Uterus (tissue), 3 donors: ENCODE measurements at regions not wholly inside any gene's neighbourhood (a gene's known extent, or its start where the extent isn't known, plus 50 kb on each side); places are given as distances from the start of the nearest gene placed in this dataset.

Experiments used
- DNase-seq, 2 donors: peaks; one replicate each; pipeline ENCODE4 v3.0.0-alpha.2; 2019 to 2020
- H3K27ac ChIP-seq, 2 donors: fragments of 200-600 bp; sonication (generic); 1 replicate in 1 of 2; 2 replicates in 1 of 2; pipeline ENCODE4 v1.5.1; 2016 to 2018
- H3K27me3 ChIP-seq, 2 donors: fragments of 200-600 bp; sonication (generic); one replicate each; pipeline ENCODE4 v1.5.1; 2018 to 2019; ENCODE audit warnings: control low read depth in 1 of 2
- H3K36me3 ChIP-seq, 2 donors: fragments of 200-600 bp; sonication (generic); one replicate each; pipeline ENCODE4 v1.5.1; 2019; ENCODE audit warnings: control low read depth in 1 of 2
- H3K4me1 ChIP-seq, 2 donors: fragments of 200-600 bp; sonication (generic); one replicate each; pipeline ENCODE4 v1.5.1; 2018 to 2019; ENCODE audit warnings: control low read depth in 1 of 2
- H3K4me3 ChIP-seq, 2 donors: fragments of 200-600 bp; sonication (generic); 1 replicate in 1 of 2; 2 replicates in 1 of 2; pipeline ENCODE4 v1.5.1; 2018 to 2019; ENCODE audit warnings: mild to moderate bottlenecking in 1 of 2
- H3K9me3 ChIP-seq, 2 donors: fragments of 200-600 bp; sonication (generic); one replicate each; pipeline ENCODE4 v1.5.1; 2019; ENCODE audit warnings: control low read depth in 1 of 2
- CTCF ChIP-seq, 4 experiments: fragments of 200-600 bp in 2 of 4; fragments of 450-650 bp in 2 of 4; sonication (generic) in 2 of 4; IDR thresholded peaks; one replicate each; pipeline ENCODE4 v1.5.1; 2016 to 2019; ENCODE audit warnings: antibody characterized with exemption in 4 of 4, mild to moderate bottlenecking in 2 of 4, moderate library complexity in 1 of 4
- POLR2A ChIP-seq, 2 donors: fragments of 450-650 bp; IDR thresholded peaks; one replicate each; pipeline ENCODE4 v1.6.1; 2016; ENCODE audit warnings: antibody characterized with exemption in 2 of 2, mild to moderate bottlenecking in 1 of 2, moderate library complexity in 1 of 2
- intact Hi-C: fragments of 100-400 bp; cut with DNase I; formaldehyde crosslinking; loops from one replicate; pipeline ENCODE4 v1.15.1; 2023; ENCODE audit warnings: low total_unique reads
- donor health status: DM: yes; HTN: yes; CAD: no.

DNA sequence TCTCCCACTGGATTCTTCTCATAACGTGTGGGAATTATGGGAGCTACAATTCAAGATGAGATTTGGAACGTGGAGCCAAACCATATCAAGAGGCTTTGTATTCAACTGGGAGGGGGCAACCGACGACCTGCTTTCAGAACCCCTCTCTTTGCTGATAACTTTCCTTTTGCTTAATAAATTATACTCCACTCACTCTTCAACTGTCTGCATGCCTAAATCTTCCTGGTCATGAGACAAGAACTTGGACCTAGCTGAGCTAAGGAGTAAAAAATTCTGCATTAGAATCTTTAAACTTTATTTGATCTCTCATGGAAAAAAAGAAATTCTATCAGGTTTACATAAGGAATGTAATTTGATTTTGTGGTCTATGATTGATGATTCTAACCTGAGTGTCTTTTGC lies 86.7 kb upstream of the CYYR1 start:
- H3K27me3 ChIP-seq, result no peaks in the 10 kb centered on the region
- no peaks in the 10 kb centered on the region for H3K4me1 ChIP-seq
- H3K9me3 ChIP-seq, result no peaks in the 10 kb centered on the region
- TF ChIP-seq POLR2A (IDR thresholded peaks at IDR 0.05) (no peak), CTCF (IDR thresholded peaks at IDR 0.05) (no peak)
- intact Hi-C loops, result no loop called here
- no peak for DNase-seq
- no peak overlapping the region for H3K27ac ChIP-seq
- H3K36me3 ChIP-seq, result no peaks in the 10 kb centered on the region
- no peak overlapping the region for H3K4me3 ChIP-seq

DNA sequence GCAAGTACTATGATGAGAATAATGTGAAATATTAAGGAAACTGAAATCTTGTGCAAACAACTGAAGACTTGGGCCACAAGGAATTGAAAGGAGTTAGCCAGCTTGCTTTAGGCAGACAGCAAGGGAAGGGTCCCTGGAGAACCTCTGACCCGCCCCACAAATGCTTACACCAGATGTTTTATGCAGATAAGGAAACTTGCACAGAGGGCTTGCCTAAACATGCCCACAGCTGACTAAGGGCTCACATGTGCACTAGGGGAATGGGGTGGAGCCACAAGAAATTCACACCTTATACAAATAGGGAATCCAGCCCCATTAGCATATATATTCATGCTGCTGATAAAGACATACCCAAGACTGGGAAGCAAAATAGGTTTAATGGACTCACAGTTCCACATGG lies 86.1 kb upstream of the CYYR1 start:
- Histone ChIP-seq H3K9me3 (no peaks in the 10 kb centered on the region), H3K4me3 (no peak overlapping the region), H3K27me3 (no peaks in the 10 kb centered on the region), H3K27ac (no peak overlapping the region), H3K4me1 (no peaks in the 10 kb centered on the region), H3K36me3 (no peaks in the 10 kb centered on the region)
- intact Hi-C loops, result no loop called here
- no peak for DNase-seq
- no peak for TF ChIP-seq POLR2A (IDR thresholded peaks at IDR 0.05)
- no peak for TF ChIP-seq CTCF (IDR thresholded peaks at IDR 0.05)

DNA sequence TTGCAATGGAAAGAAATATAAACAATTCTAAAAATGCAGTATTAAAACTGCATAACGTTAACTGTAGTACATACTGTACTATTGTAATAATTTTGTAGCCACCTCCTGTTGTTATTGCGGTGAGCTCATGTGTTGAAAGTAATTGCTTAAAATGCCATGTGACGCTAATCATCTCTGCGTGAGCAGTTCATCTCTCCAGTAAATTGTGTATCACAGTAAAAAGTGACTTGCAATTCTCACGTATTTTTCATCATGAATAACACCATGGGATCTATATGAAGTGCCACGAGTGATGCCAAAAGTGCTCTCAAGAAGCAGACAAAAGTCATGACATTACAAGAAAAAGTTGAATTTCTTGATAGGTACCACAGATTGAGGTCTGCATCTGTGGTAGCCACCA lies 82.4 kb upstream of the CYYR1 start:
- no peak for DNase-seq
- H3K4me1 ChIP-seq, result no peaks in the 10 kb centered on the region
- no peaks in the 10 kb centered on the region for H3K36me3 ChIP-seq
- no peak for TF ChIP-seq CTCF (IDR thresholded peaks at IDR 0.05)
- TF ChIP-seq POLR2A (IDR thresholded peaks at IDR 0.05), result no peak
- no peaks in the 10 kb centered on the region for H3K9me3 ChIP-seq
- no peak overlapping the region for H3K27ac ChIP-seq
- no peaks in the 10 kb centered on the region for H3K27me3 ChIP-seq
- no peak overlapping the region for H3K4me3 ChIP-seq
- intact Hi-C loops, result no loop called here

DNA sequence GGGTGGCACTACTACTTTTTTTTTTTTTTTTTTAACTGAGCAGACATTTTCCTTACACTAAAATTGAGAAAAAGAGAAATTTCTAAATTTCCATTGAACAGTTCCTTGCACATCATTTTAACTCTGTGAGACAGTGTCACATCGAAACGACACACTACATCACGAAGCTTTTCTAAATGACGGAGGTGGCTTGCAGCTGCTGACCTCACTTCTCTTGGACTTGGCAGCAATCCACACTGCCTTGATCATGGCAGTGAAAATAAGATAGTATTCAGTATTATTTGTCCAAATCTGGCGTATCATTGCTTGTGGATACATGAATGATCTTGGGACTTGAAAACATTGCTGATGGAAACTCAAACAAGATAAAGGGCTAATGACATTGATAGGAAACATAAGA lies 80.3 kb upstream of the CYYR1 start:
- intact Hi-C loops, result no loop called here
- Histone ChIP-seq H3K4me1 (no peaks in the 10 kb centered on the region), H3K9me3 (no peaks in the 10 kb centered on the region), H3K4me3 (no peak overlapping the region), H3K27ac (no peak overlapping the region), H3K27me3 (no peaks in the 10 kb centered on the region), H3K36me3 (no peaks in the 10 kb centered on the region)
- TF ChIP-seq CTCF (IDR thresholded peaks at IDR 0.05) (no peak), POLR2A (IDR thresholded peaks at IDR 0.05) (no peak)
- DNase-seq, result no peak

- DNase-seq, result no peak
- intact Hi-C loops, result no loop called here
- TF ChIP-seq POLR2A (IDR thresholded peaks at IDR 0.05) (no peak), CTCF (IDR thresholded peaks at IDR 0.05) (no peak)
- Histone ChIP-seq H3K9me3 (no peaks in the 10 kb centered on the region), H3K36me3 (no peaks in the 10 kb centered on the region), H3K4me1 (no peaks in the 10 kb centered on the region), H3K4me3 (no peak overlapping the region), H3K27ac (no peak overlapping the region), H3K27me3 (no peaks in the 10 kb centered on the region)
Measured at GRCh38 chr21:26652854-26653253, 79.8 kb upstream of the CYYR1 start.
